AG09309 (cell line): ENCODE measurements at regions not wholly inside any gene's neighbourhood (a gene's known extent, or its start where the extent isn't known, plus 50 kb on each side); places are given as distances from the start of the nearest gene placed in this dataset.

Experiments used
- DNase-seq: peaks from one replicate; pipeline ENCODE4 v3.0.0-alpha.2; 2010; ENCODE audit warnings: low read depth
- H3K4me3 ChIP-seq: 2 replicates; pipeline ENCODE4 v1.5.1; 2011; ENCODE audit warnings: mild to moderate bottlenecking, low read depth, low read length, moderate library complexity; ENCODE audit not compliant: control insufficient read depth
- TF ChIP-seq, protein P1 (sequence below): IDR thresholded peaks from 2 replicates; pipeline ENCODE4 v1.5.1; 2011; ENCODE audit warnings: mild to moderate bottlenecking, low read depth, low read length, inconsistent platforms; ENCODE audit not compliant: insufficient read depth, control insufficient read depth; ENCODE audit errors: missing control alignments

DNA sequence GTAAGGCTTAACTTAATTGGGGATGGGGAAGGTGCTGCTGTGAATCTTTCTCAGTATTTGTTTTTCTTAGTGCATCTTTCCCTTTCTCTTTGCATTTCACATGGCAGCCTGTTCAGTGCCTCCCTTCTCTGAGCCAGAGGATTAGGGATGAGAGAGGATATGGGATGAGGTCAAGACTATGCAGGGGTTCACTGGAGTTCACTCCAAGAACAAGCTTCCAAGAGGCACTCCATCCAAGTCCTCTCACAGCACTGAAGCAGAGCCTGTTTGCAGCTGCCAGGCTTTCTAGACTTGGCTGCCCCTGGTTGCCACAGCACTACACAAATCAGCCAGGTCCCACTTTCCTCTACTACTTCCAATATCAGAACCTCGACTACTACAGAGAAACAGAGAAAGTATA lies 80.3 kb upstream of the GYPC start:
- DNase-seq = no peak
- TF ChIP-seq, protein P1, sequence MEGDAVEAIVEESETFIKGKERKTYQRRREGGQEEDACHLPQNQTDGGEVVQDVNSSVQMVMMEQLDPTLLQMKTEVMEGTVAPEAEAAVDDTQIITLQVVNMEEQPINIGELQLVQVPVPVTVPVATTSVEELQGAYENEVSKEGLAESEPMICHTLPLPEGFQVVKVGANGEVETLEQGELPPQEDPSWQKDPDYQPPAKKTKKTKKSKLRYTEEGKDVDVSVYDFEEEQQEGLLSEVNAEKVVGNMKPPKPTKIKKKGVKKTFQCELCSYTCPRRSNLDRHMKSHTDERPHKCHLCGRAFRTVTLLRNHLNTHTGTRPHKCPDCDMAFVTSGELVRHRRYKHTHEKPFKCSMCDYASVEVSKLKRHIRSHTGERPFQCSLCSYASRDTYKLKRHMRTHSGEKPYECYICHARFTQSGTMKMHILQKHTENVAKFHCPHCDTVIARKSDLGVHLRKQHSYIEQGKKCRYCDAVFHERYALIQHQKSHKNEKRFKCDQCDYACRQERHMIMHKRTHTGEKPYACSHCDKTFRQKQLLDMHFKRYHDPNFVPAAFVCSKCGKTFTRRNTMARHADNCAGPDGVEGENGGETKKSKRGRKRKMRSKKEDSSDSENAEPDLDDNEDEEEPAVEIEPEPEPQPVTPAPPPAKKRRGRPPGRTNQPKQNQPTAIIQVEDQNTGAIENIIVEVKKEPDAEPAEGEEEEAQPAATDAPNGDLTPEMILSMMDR = no peak
- H3K4me3 ChIP-seq = no peak overlapping the region

DNA sequence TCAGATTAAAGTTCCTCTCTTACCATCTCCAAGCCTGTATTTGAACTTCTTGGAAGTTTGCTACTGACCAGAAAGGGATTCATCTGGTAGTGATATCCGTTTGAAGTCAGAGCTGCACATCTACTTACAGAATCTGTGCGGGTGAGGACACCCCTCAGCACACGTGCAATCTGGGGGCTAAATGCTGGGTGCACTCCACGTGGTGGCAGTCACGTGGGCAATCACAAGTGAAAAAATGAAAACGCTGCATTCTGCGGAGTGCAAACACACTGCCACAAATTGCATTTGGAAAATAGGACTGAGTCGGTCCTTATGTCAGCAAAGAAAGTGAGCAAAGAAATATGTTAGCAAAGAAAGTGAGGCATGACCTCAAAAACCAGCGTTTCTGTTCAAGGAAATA lies 76.1 kb upstream of the GYPC start:
- TF ChIP-seq, protein P1 = no peak
- H3K4me3 ChIP-seq = no peak overlapping the region
- DNase-seq = no peak

DNA sequence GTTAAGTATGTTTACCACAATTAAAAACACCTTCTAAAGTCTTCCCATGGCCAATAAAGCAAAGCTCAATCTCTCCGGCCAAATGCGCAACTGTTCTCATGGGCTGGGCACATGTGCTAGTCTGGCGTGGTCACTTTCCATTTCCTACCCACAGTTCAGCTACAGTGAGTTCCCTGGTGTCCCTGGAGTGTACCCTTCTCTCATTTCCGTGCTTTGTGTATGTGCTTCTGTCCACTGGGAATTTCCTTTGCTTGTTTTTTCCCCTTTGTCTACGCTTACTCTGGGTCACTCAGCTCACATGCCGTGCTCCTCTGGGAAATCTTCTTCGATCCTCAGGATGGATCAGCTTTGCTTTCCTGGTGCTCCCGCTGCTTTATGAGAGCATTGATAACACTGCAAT lies 69.6 kb upstream of the GYPC start:
- TF ChIP-seq, protein P1 = no peak
- DNase-seq = no peak
- H3K4me3 ChIP-seq = no peak overlapping the region

DNA sequence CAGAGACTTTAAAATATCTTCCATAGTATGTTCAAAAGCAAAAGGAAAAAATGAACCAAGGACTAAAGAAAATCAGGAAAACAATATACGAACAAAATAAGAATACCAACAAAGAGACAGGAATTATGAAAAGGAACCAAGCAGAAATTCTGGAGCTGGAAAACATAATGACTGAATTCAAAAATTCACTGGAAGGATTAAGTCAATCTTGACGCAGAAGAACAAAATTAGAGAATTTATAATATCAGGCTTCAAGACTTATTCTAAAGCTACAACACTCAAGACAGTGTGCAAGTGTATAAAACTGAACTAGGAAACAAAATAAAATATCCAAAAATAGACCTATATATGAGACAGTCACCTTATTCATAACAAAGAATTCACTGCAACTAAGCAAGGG lies 56.9 kb upstream of the GYPC start:
- no peak overlapping the region for H3K4me3 ChIP-seq
- no peak for DNase-seq
- TF ChIP-seq, protein P1 = no peak

DNA sequence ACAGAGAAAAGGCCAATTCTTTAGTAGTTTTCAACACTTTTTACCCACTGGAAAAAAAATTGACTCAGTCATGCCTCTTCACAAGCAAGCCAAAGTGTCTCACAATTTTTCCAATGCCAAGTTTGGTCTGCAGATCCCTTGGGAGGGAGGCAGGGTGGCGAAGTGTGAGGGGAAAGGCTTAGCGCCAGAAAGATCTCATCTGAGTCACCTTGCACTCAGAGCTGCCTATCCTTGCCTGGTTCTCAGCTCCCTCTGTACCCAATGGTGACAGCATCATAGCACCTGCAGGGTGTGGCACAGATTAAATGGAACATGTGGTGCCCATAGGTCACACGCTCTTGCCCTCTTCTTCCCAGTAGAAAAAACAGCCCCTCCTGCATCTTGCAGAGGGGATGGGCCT lies 55.2 kb upstream of the GYPC start:
- H3K4me3 ChIP-seq = no peak overlapping the region
- TF ChIP-seq, protein P1 = no peak
- DNase-seq = no peak

DNA sequence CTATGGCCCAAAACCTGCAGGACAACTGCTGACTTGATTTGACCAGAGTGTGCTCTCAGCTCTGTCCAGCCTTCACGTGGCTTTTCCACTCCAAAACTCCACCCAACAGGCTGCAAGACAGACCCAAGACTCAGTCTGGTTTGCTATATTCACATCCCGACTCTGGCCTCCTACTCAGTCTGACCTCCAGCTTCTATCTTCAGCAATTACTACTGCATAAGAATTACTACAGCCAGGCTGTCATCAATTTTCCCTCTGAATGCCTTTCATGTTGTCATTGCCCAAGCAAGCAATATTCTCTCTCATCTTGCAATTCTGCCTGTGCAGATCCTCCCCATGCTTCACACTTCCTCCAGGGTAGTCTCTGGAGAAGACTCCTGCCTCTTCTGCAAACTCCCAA lies 53.6 kb upstream of the GYPC start:
- no peak for DNase-seq
- TF ChIP-seq, protein P1 = no peak

More for the DNA sequence above, 53.6 kb upstream of the GYPC start:
- no peak overlapping the region for H3K4me3 ChIP-seq
